ENCODE measurements at regions not wholly inside any gene's neighbourhood (a gene's known extent, or its start where the extent isn't known, plus 50 kb on each side); places are given as distances from the start of the nearest gene placed in this dataset.

DNA sequence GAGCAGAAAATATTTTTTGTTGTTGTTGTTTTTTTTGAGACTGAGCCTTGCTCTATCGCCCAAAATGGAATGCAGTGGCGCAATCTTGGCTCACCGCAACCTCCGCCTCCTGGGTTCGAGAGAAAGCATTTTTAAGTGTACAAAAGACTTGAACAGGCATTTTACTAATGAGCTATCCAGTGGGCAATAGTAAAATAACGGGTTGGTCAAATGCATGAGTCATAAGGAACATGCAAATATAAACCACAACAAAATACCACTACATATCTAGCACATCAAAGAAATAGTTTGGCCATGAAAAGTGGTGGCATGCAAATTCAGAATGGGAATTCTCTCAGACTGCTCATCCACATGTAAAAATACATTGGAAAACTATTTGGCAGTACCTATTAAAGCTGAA, 71.7 kb upstream of the TMEM106B start:
- Mint-ChIP-seq H3K36me3 (ENCODE audit: low read depth) (no peaks in the 10 kb centered on the region), H3K27me3 (peaks cover 7% of the 10 kb centered on the region), H3K4me1 (no peaks in the 10 kb centered on the region), H3K27ac (no peak overlapping the region), H3K4me3 (no peak overlapping the region), H3K9me3 (no peaks in the 10 kb centered on the region)
- no peak for ATAC-seq (ENCODE audit: low read depth)
- DNase-seq, result no peak
- ChIA-PET POLR2A (no interaction called here), CTCF (no interaction called here)
- no peak for TF ChIP-seq CTCF (IDR thresholded peaks at IDR 0.05)
- intact Hi-C loops (cut with micrococcal nuclease), result no loop called here

GRCh38 chr7:12146813-12147212, 64.3 kb upstream of the TMEM106B start:
- intact Hi-C loops (cut with micrococcal nuclease), result no loop called here
- Mint-ChIP-seq H3K27ac (no peak overlapping the region), H3K9me3 (no peaks in the 10 kb centered on the region), H3K36me3 (ENCODE audit: low read depth) (no peaks in the 10 kb centered on the region), H3K4me1 (no peaks in the 10 kb centered on the region), H3K27me3 (peaks cover under 1% of the 10 kb centered on the region), H3K4me3 (no peak overlapping the region)
- DNase-seq (no peak), ATAC-seq (ENCODE audit: low read depth) (no peak)
- no peak for TF ChIP-seq CTCF (IDR thresholded peaks at IDR 0.05)
- ChIA-PET POLR2A (no interaction called here), CTCF (no interaction called here)

DNA sequence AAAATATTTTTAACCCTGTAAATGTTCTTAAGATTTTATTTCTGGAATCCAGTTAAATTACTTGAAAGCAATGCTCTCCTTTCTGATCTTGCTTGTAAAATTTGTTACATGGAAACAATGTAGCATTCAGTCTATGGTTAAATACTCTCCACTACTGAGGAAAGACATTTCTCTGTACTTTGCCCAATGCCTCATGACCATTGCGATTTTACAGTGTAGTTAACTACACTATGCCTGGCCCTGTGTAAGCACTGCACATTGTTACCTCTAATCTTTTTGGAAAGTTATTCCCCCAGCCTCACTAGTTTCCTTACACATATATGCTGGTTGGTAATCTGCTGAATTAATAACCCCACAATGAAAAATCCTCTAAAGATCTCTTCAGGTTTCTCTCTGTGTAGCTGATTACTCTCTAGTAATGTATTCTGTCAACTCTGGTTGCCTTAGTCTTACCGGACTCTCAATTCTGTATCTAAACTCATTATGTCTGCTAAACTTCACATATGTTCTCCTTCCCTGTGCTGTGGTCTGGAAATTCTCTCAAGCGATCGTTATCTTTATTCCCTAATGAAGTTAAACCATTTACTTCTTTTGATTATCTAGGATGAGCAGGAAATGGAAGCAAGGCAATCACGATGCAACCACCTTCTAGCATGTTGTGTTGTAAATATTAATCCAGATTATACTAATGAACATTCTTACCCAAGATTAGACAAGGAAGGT, 58.7 kb upstream of the TMEM106B start:
- Mint-ChIP-seq H3K4me1 (no peaks in the 10 kb centered on the region), H3K36me3 (ENCODE audit: low read depth) (no peaks in the 10 kb centered on the region), H3K27ac (no peak overlapping the region), H3K9me3 (no peaks in the 10 kb centered on the region), H3K4me3 (no peak overlapping the region), H3K27me3 (peaks cover 7% of the 10 kb centered on the region)
- TF ChIP-seq CTCF (IDR thresholded peaks at IDR 0.05), result no peak
- ChIA-PET CTCF (no interaction called here), POLR2A (no interaction called here)
- ATAC-seq (ENCODE audit: low read depth) (no peak), DNase-seq (no peak)
- intact Hi-C loops (cut with micrococcal nuclease), result no loop called here

DNA sequence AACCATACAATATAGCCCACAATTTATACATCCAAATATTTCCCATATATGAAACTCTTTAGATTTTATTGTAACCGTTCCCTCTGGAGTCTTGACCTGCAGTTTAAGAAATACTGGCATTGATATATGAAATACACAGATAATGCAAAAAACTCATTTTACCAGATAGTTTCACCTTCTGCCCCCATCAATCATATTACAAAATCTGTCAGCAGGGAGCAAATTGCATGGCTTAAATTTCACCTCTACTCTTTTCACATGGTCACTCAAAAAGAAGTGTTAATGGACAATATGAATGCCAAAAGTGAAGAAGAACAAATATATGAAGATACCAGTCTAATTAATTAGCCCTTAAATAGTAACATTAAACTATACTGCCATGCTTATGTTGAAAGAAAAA, 57.0 kb upstream of the TMEM106B start:
- CTCF ChIA-PET, result no interaction called here
- no peak overlapping the region for H3K27ac Mint-ChIP-seq
- DNase-seq (no peak), ATAC-seq (ENCODE audit: low read depth) (no peak)
- H3K27me3 Mint-ChIP-seq, result peaks cover 7% of the 10 kb centered on the region
- POLR2A ChIA-PET, result no interaction called here
- no peak overlapping the region for H3K4me3 Mint-ChIP-seq
- H3K36me3 Mint-ChIP-seq (ENCODE audit: low read depth), result no peaks in the 10 kb centered on the region
- no peaks in the 10 kb centered on the region for H3K4me1 Mint-ChIP-seq
- TF ChIP-seq CTCF (IDR thresholded peaks at IDR 0.05), result no peak
- H3K9me3 Mint-ChIP-seq, result no peaks in the 10 kb centered on the region
- intact Hi-C loops (cut with micrococcal nuclease), result no loop called here

- H3K27me3 Mint-ChIP-seq, result peaks cover 6% of the 10 kb centered on the region
- no peak for DNase-seq
- H3K4me1 Mint-ChIP-seq, result no peaks in the 10 kb centered on the region
- no peaks in the 10 kb centered on the region for H3K9me3 Mint-ChIP-seq
- no peak for TF ChIP-seq CTCF (IDR thresholded peaks at IDR 0.05)
- H3K36me3 Mint-ChIP-seq (ENCODE audit: low read depth), result no peaks in the 10 kb centered on the region
- no peak for ATAC-seq (ENCODE audit: low read depth)
- intact Hi-C loops (cut with micrococcal nuclease), result no loop called here
- H3K4me3 Mint-ChIP-seq, result no peak overlapping the region
- POLR2A ChIA-PET, result no interaction called here
- no peak overlapping the region for H3K27ac Mint-ChIP-seq
- CTCF ChIA-PET, result no interaction called here
These were observed 53.6 kb upstream of the TMEM106B start for GRCh38 chr7:12157517-12157916.

All from activated B cell treated with CpG ODN at 0.5 μM for 24 hours (primary cell).